ENCODE measurements at regions not wholly inside any gene's neighbourhood (a gene's known extent, or its start where the extent isn't known, plus 50 kb on each side); places are given as distances from the start of the nearest gene placed in this dataset.
A peak's percentile ranks its signal among the peaks of the same experiment; 100 is the strongest.

DNA sequence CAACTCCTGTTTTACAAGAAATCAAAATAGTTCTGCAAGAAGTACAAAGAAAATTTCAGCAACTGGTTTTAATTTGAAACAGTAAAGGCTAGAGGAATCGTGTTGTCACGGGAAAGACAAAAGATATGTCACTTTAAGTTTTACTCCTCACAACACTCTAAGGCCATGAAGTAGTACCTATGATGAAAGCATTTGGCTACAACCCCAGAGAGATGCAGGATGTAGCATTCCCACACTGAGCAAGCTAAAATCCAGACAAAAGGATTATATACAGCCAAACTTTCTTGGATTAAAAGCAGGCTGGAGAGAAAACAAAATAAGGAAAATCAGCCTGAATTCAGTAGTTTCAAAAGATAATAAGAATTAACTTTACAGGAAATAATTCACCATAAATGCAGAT is 245.5 kb upstream of the STEAP1 start:
- Histone ChIP-seq H3K9ac (ENCODE audit: extremely low read depth, low read length, poor library complexity, severe bottlenecking) (no peak overlapping the region), H3K4me3 (ENCODE audit: low read length) (no peak overlapping the region), H3K36me3 (ENCODE audit: control insufficient read depth, insufficient read depth, low read length) (no peaks in the 10 kb centered on the region), H3K27ac (ENCODE audit: low read depth, low read length) (no peak overlapping the region), H3K4me1 (ENCODE audit: control insufficient read depth, insufficient read depth, low read length) (no peaks in the 10 kb centered on the region), H3K27me3 (ENCODE audit: control insufficient read depth, insufficient read depth, low read length, poor library complexity, severe bottlenecking) (no peaks in the 10 kb centered on the region), H3K9me3 (ENCODE audit: control insufficient read depth, low read length) (peaks cover 2% of the 10 kb centered on the region)
- H3K4me1 Mint-ChIP-seq = no peaks in the 10 kb centered on the region
- H3K27ac Mint-ChIP-seq = no peak overlapping the region
- no peak for TF ChIP-seq CTCF (conservative IDR thresholded peaks at IDR 0.05)
- 93% methylated on average over 2 of the region's 2 CpGs; no CpG with 5 or more reads in 1 of the 2 experiments for WGBS, 2 experiments (ENCODE audit: insufficient coverage in 1 of 2, insufficient read length in 1 of 2)
- DNase-seq = no peak
- H3K4me3 Mint-ChIP-seq = no peak overlapping the region
- no peaks in the 10 kb centered on the region for H3K9me3 Mint-ChIP-seq
- no peaks in the 10 kb centered on the region for H3K36me3 Mint-ChIP-seq (ENCODE audit: low read depth)
- no peaks in the 10 kb centered on the region for H3K27me3 Mint-ChIP-seq (ENCODE audit: insufficient read depth)

GRCh38 chr7:89914711-89915110 is 239.6 kb upstream of the STEAP1 start:
- H3K4me3 Mint-ChIP-seq = no peak overlapping the region
- no peaks in the 10 kb centered on the region for H3K4me1 Mint-ChIP-seq
- no peaks in the 10 kb centered on the region for H3K36me3 ChIP-seq (ENCODE audit: control insufficient read depth, insufficient read depth, low read length)
- H3K27ac Mint-ChIP-seq = no peak overlapping the region
- H3K27me3 ChIP-seq (ENCODE audit: control insufficient read depth, insufficient read depth, low read length, poor library complexity, severe bottlenecking) = no peaks in the 10 kb centered on the region
- H3K9me3 ChIP-seq (ENCODE audit: control insufficient read depth, low read length) = no peaks in the 10 kb centered on the region
- no peak overlapping the region for H3K4me3 ChIP-seq (ENCODE audit: low read length)
- no peaks in the 10 kb centered on the region for H3K36me3 Mint-ChIP-seq (ENCODE audit: low read depth)
- DNase-seq = peak; percentile 51
- no peak overlapping the region for H3K27ac ChIP-seq (ENCODE audit: low read depth, low read length)
- 57 to 73% methylated on average over 1 to 2 of the region's 2 CpGs for WGBS, 2 experiments (ENCODE audit: insufficient coverage in 1 of 2, insufficient read length in 1 of 2)
- no peak overlapping the region for H3K9ac ChIP-seq (ENCODE audit: extremely low read depth, low read length, poor library complexity, severe bottlenecking)
- TF ChIP-seq CTCF (conservative IDR thresholded peaks at IDR 0.05) = no peak
- H3K4me1 ChIP-seq (ENCODE audit: control insufficient read depth, insufficient read depth, low read length) = peaks cover 4% of the 10 kb centered on the region
- H3K9me3 Mint-ChIP-seq = no peaks in the 10 kb centered on the region
- H3K27me3 Mint-ChIP-seq (ENCODE audit: insufficient read depth) = no peaks in the 10 kb centered on the region

- Histone ChIP-seq H3K36me3 (ENCODE audit: control insufficient read depth, insufficient read depth, low read length) (no peaks in the 10 kb centered on the region), H3K4me3 (ENCODE audit: low read length) (no peak overlapping the region), H3K4me1 (ENCODE audit: control insufficient read depth, insufficient read depth, low read length) (no peaks in the 10 kb centered on the region), H3K9me3 (ENCODE audit: control insufficient read depth, low read length) (peaks cover 10% of the 10 kb centered on the region), H3K9ac (ENCODE audit: extremely low read depth, low read length, poor library complexity, severe bottlenecking) (no peak overlapping the region), H3K27ac (ENCODE audit: low read depth, low read length) (no peak overlapping the region), H3K27me3 (ENCODE audit: control insufficient read depth, insufficient read depth, low read length, poor library complexity, severe bottlenecking) (no peaks in the 10 kb centered on the region)
- no peak for TF ChIP-seq CTCF (conservative IDR thresholded peaks at IDR 0.05)
- Mint-ChIP-seq H3K4me3 (no peak overlapping the region), H3K4me1 (no peaks in the 10 kb centered on the region), H3K9me3 (no peaks in the 10 kb centered on the region), H3K27me3 (ENCODE audit: insufficient read depth) (no peaks in the 10 kb centered on the region), H3K36me3 (ENCODE audit: low read depth) (no peaks in the 10 kb centered on the region), H3K27ac (no peak overlapping the region)
- DNase-seq = no peak
- 57 to 98% methylated on average over 1 to 2 of the region's 2 CpGs for WGBS, 2 experiments (ENCODE audit: insufficient coverage in 1 of 2, insufficient read length in 1 of 2)
Observed at GRCh38 chr7:89926194-89926593, 228.1 kb upstream of the STEAP1 start.
